Uterus (tissue), 2 donors: ENCODE measurements at regions not wholly inside any gene's neighbourhood (a gene's known extent, or its start where the extent isn't known, plus 50 kb on each side); places are given as distances from the start of the nearest gene placed in this dataset.

Experiments
- POLR2A ChIP-seq, 2 donors: fragments of 450-650 bp; IDR thresholded peaks; one replicate each; pipeline ENCODE4 v1.6.1; 2016; ENCODE audit warnings: antibody characterized with exemption in 2 of 2, mild to moderate bottlenecking in 1 of 2, moderate library complexity in 1 of 2
- TF ChIP-seq, protein P1 (sequence below), 4 experiments: fragments of 200-600 bp in 2 of 4; fragments of 450-650 bp in 2 of 4; sonication (generic) in 2 of 4; IDR thresholded peaks; one replicate each; pipeline ENCODE4 v1.5.1; 2016 to 2019; ENCODE audit warnings: antibody characterized with exemption in 4 of 4, mild to moderate bottlenecking in 2 of 4, moderate library complexity in 1 of 4

DNA sequence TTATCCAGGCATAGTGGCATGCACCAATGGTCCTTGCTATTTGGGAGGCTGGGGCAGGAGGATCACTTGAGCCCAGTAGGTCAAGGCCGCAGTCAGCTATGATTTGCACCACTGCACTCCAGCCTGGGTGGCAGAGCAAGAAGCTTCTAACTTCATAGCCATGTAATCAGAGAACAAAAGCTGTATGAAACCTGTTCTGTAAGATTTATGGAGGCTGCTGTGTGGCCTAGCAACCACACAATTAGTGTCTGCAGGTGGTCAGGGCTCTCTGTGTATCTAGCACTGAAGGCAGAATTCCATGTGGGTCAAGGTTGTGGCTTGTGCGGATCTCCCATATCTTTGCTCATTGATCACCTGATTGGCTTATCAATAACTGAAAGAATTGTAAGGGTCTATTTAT lies 221.5 kb upstream of the FOXK1 start:
- TF ChIP-seq, protein P1, sequence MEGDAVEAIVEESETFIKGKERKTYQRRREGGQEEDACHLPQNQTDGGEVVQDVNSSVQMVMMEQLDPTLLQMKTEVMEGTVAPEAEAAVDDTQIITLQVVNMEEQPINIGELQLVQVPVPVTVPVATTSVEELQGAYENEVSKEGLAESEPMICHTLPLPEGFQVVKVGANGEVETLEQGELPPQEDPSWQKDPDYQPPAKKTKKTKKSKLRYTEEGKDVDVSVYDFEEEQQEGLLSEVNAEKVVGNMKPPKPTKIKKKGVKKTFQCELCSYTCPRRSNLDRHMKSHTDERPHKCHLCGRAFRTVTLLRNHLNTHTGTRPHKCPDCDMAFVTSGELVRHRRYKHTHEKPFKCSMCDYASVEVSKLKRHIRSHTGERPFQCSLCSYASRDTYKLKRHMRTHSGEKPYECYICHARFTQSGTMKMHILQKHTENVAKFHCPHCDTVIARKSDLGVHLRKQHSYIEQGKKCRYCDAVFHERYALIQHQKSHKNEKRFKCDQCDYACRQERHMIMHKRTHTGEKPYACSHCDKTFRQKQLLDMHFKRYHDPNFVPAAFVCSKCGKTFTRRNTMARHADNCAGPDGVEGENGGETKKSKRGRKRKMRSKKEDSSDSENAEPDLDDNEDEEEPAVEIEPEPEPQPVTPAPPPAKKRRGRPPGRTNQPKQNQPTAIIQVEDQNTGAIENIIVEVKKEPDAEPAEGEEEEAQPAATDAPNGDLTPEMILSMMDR (IDR thresholded peaks at IDR 0.05), result no peak
- no peak for TF ChIP-seq POLR2A (IDR thresholded peaks at IDR 0.05)
